Right lobe of liver (tissue), 6 donors: ENCODE measurements at regions not wholly inside any gene's neighbourhood (a gene's known extent, or its start where the extent isn't known, plus 50 kb on each side); places are given as distances from the start of the nearest gene placed in this dataset.
"Not testable (repeated sequence)": the region's sequence is repeated elsewhere in the genome, so short reads cannot be mapped to it uniquely, and the experiment has no call there.

ENCODE experiments used
- ATAC-seq, 4 donors: fragments of 200-7000 bp; cut with Tn5 transposase; one replicate each; pipeline ENCODE4 v1.9.1; 2020; ENCODE audit warnings: mild to moderate bottlenecking in 4 of 4, moderate library complexity in 4 of 4
- DNase-seq, 3 donors: peaks; one replicate each; pipeline ENCODE4 v3.0.0-alpha.2; 2020
- H3K27ac ChIP-seq, 3 donors: fragments of 200-600 bp; one replicate each; pipeline ENCODE4 v1.8.0; 2022
- H3K27me3 ChIP-seq, 2 donors: fragments of 200-600 bp; one replicate each; pipeline ENCODE4 v1.8.0; 2022
- H3K36me3 ChIP-seq, 4 donors: fragments of 200-600 bp; sonication (generic) in 1 of 4; one replicate each; pipeline versions ENCODE4 v1.5.1 to v1.8.0; 2017 to 2022; ENCODE audit warnings: control low read depth in 1 of 4
- H3K4me1 ChIP-seq, 4 donors: fragments of 200-600 bp; sonication (generic) in 1 of 4; one replicate each; pipeline versions ENCODE4 v1.5.1 to v1.8.0; 2017 to 2022; ENCODE audit warnings: control low read depth in 1 of 4
- H3K4me3 ChIP-seq, 3 donors: fragments of 200-600 bp; one replicate each; pipeline ENCODE4 v1.8.0; 2022
- H3K9me3 ChIP-seq, 4 donors: fragments of 200-600 bp; sonication (generic) in 1 of 4; one replicate each; pipeline versions ENCODE4 v1.5.1 to v1.8.0; 2017 to 2022; ENCODE audit warnings: control low read depth in 1 of 4
- CTCF ChIP-seq, 4 donors: fragments of 200-600 bp in 3 of 4; fragments of 450-650 bp in 1 of 4; IDR thresholded peaks; one replicate each; pipeline versions ENCODE4 v1.5.1 to v1.8.0; 2016 to 2022; ENCODE audit warnings: antibody characterized with exemption in 4 of 4, mild to moderate bottlenecking in 2 of 4
- POLR2A ChIP-seq: fragments of 450-650 bp; IDR thresholded peaks from one replicate; pipeline ENCODE4 v1.6.1; 2017; ENCODE audit warnings: antibody characterized with exemption, mild to moderate bottlenecking
- WGBS: methylation state at CpG from one replicate; pipeline ENCODE4 v1.1.6; 2018; ENCODE audit warnings: low coverage, low lambda C conversion rate; ENCODE audit not compliant: insufficient coverage; ENCODE audit errors: missing lambda C conversion rate; 5-methylcytosine and 5-hydroxymethylcytosine counted together
- intact Hi-C, 2 donors: fragments of 100-400 bp; cut with DNase I; formaldehyde crosslinking; loops; one replicate each; pipeline versions ENCODE4 v1.11.2 to v1.14.1; 2022
- donor health status: DM: no; HTN: yes; CAD: no.
- donor health status: DM: no; HTN: no; CAD: no.
- donor health status: DM: no; HTN: no; CAD: no.
- donor health status: DM: no; HTN: yes; CAD: no.
- donor health status: DM: no; HTN: yes; CAD: no.

GRCh38 chr13:49859560-49859959, 67.1 kb upstream of the KPNA3 start:
- TF ChIP-seq POLR2A = no peak
- no peak for TF ChIP-seq CTCF (IDR thresholded peaks at IDR 0.05)
- no CpG with 5 or more reads among the region's 5 CpGs for WGBS
- intact Hi-C loops = no loop called here
- DNase-seq (peak in 1 of 3 donors; percentile 39), ATAC-seq (peak in 2 of 4 donors; percentile 28 to 74)
- H3K27ac ChIP-seq = peak overlapping the region in 2 of 3 donors; percentile 39 to 66
- H3K27me3 ChIP-seq = no peaks in the 10 kb centered on the region
- H3K4me1 ChIP-seq = peaks cover 0 to 27% (median 11%) of the 10 kb centered on the region in 4 donors
- no peaks in the 10 kb centered on the region for H3K36me3 ChIP-seq
- H3K9me3 ChIP-seq = peaks cover 0 to 6% (median 0%) of the 10 kb centered on the region in 4 donors
- no peak overlapping the region for H3K4me3 ChIP-seq

GRCh38 chr13:49858178-49858856, 65.8 kb upstream of the KPNA3 start:
- Histone ChIP-seq H3K9me3 (peaks cover 0 to 6% (median 0%) of the 10 kb centered on the region in 4 donors), H3K27me3 (no peaks in the 10 kb centered on the region), H3K27ac (peak overlapping the region; percentile 54 to 84 (median 66)), H3K4me1 (peaks cover 0 to 27% (median 11%) of the 10 kb centered on the region in 4 donors), H3K36me3 (no peaks in the 10 kb centered on the region), H3K4me3 (peak overlapping the region in 2 of 3 donors; percentile 26 to 41)
- WGBS = 30% methylated on average over 3 of the region's 3 CpGs
- peak; percentile 49 for TF ChIP-seq POLR2A
- TF ChIP-seq CTCF (IDR thresholded peaks at IDR 0.05) = no peak
- peak; percentile 88 to 94 (median 92) for ATAC-seq
- intact Hi-C loops = no loop called here
- no peak for DNase-seq

GRCh38 chr13:49855930-49856329, 63.4 kb upstream of the KPNA3 start:
- intact Hi-C loops = no loop called here
- DNase-seq (no peak), ATAC-seq (no peak)
- Histone ChIP-seq H3K4me3 (no peak overlapping the region), H3K9me3 (peaks cover 0 to 6% (median 0%) of the 10 kb centered on the region in 4 donors), H3K36me3 (no peaks in the 10 kb centered on the region), H3K27me3 (no peaks in the 10 kb centered on the region), H3K4me1 (peaks cover 0 to 27% (median 11%) of the 10 kb centered on the region in 4 donors), H3K27ac (no peak overlapping the region)
- TF ChIP-seq CTCF (IDR thresholded peaks at IDR 0.05) (no peak), POLR2A (no peak)
- WGBS = 60% methylated on average over 3 of the region's 4 CpGs

- H3K27ac ChIP-seq = no peak overlapping the region
- intact Hi-C loops = no loop called here
- no peak for TF ChIP-seq POLR2A
- TF ChIP-seq CTCF (IDR thresholded peaks at IDR 0.05) = no peak
- H3K4me1 ChIP-seq = peaks cover 0 to 12% (median 5%) of the 10 kb centered on the region in 4 donors
- H3K4me3 ChIP-seq = no peak overlapping the region
- 83% methylated on average over 1 of the region's 1 CpG for WGBS
- H3K9me3 ChIP-seq = peaks cover 0 to 6% (median 0%) of the 10 kb centered on the region in 4 donors
- DNase-seq = no peak
- H3K27me3 ChIP-seq = no peaks in the 10 kb centered on the region
- ATAC-seq = no peak
- H3K36me3 ChIP-seq = no peaks in the 10 kb centered on the region
Measured at GRCh38 chr13:49853535-49853934, 61.1 kb upstream of the KPNA3 start.

- H3K27me3 ChIP-seq, intact Hi-C loops, H3K4me1 ChIP-seq, H3K4me3 ChIP-seq, ATAC-seq, H3K36me3 ChIP-seq, H3K9me3 ChIP-seq, DNase-seq, H3K27ac ChIP-seq: not testable (repeated sequence)
- 67% methylated on average over 4 of the region's 4 CpGs for WGBS
Measured at GRCh38 chr13:49852460-49852859, 60.0 kb upstream of the KPNA3 start.
